A549 (cell line): ENCODE measurements at regions not wholly inside any gene's neighbourhood (a gene's known extent, or its start where the extent isn't known, plus 50 kb on each side); places are given as distances from the start of the nearest gene placed in this dataset.

Experiments
- CEBPB ChIP-seq, 2 experiments: fragments of >200 bp in 1 of 2; sonication (Bioruptor Twin) in 1 of 2; formaldehyde crosslinking in 1 of 2; IDR thresholded peaks; 2 replicates each; pipeline ENCODE4 v1.6.1; 2012 to 2016
- EP300 ChIP-seq, 2 experiments: fragments of >200 bp; sonication (Bioruptor Twin); formaldehyde crosslinking; IDR thresholded peaks; 2 replicates in 1 of 2; 3 replicates in 1 of 2; pipeline ENCODE4 v1.6.1; 2016 to 2017
- FOSB ChIP-seq: fragments of 250-450 bp; sonication (Bioruptor Pico); IDR thresholded peaks from 2 replicates; pipeline ENCODE4 v1.5.0; 2020; ENCODE audit warnings: mild to moderate bottlenecking, moderate library complexity
- KDM1A ChIP-seq: fragments of 200-600 bp; sonication (generic); IDR thresholded peaks from 2 replicates; pipeline ENCODE4 v1.6.1; 2016; ENCODE audit warnings: low read depth, mild to moderate bottlenecking
- POLR2A ChIP-seq: IDR thresholded peaks from 2 replicates; pipeline ENCODE4 v1.6.1; 2012; ENCODE audit warnings: mild to moderate bottlenecking, low read length
- RAD21 ChIP-seq, 2 experiments: fragments of >200 bp in 1 of 2; sonication (Bioruptor Twin) in 1 of 2; formaldehyde crosslinking in 1 of 2; IDR thresholded peaks in 1 of 2; conservative IDR thresholded peaks in 1 of 2; 2 replicates in 1 of 2; 3 replicates in 1 of 2; pipeline ENCODE4 v1.6.1; 2012 to 2018; ENCODE audit warnings: inconsistent platforms in 1 of 2
- RCOR1 ChIP-seq: fragments of 150-350 bp; IDR thresholded peaks from 2 replicates; pipeline ENCODE4 v1.6.1; 2014; ENCODE audit warnings: antibody characterized with exemption, low read length, low read depth
- TF ChIP-seq, protein P1 (sequence below): fragments of >200 bp; sonication (Bioruptor Twin); formaldehyde crosslinking; IDR thresholded peaks from 3 replicates; pipeline ENCODE4 v1.5.1; 2016
- TF ChIP-seq, protein P2 (sequence below): fragments of 200-600 bp; sonication (generic); IDR thresholded peaks from 2 replicates; pipeline ENCODE4 v1.6.1; 2016; ENCODE audit warnings: antibody characterized with exemption, mild to moderate bottlenecking, moderate library complexity
- TF ChIP-seq, protein P3 (sequence below): fragments of 250-450 bp; sonication (Bioruptor Pico); IDR thresholded peaks from 2 replicates; pipeline ENCODE4 v1.5.0; 2021; ENCODE audit warnings: mild to moderate bottlenecking, moderate library complexity, borderline replicate concordance

DNA sequence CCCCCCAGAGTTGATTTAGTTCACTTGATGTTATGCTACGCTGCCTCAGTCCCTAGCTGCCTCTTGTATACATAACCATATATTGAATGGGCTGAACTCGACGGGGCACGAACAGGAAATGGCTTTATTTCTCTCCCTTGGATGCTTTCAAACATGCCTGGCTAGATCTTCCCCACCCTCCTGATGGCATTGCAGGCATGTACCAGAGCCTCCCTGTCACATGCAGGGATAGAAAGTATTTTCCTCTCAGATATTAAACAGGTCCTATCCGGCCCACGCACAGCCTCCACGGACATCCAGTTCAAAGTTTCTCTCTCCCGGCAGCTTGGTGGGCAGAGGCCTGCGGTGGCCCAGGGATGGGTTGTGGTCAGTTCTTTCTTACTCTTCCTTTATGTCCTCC is 422.1 kb downstream of the RPS24 start:
- TF ChIP-seq, protein P1, sequence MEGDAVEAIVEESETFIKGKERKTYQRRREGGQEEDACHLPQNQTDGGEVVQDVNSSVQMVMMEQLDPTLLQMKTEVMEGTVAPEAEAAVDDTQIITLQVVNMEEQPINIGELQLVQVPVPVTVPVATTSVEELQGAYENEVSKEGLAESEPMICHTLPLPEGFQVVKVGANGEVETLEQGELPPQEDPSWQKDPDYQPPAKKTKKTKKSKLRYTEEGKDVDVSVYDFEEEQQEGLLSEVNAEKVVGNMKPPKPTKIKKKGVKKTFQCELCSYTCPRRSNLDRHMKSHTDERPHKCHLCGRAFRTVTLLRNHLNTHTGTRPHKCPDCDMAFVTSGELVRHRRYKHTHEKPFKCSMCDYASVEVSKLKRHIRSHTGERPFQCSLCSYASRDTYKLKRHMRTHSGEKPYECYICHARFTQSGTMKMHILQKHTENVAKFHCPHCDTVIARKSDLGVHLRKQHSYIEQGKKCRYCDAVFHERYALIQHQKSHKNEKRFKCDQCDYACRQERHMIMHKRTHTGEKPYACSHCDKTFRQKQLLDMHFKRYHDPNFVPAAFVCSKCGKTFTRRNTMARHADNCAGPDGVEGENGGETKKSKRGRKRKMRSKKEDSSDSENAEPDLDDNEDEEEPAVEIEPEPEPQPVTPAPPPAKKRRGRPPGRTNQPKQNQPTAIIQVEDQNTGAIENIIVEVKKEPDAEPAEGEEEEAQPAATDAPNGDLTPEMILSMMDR = no peak
- TF ChIP-seq, protein P2, sequence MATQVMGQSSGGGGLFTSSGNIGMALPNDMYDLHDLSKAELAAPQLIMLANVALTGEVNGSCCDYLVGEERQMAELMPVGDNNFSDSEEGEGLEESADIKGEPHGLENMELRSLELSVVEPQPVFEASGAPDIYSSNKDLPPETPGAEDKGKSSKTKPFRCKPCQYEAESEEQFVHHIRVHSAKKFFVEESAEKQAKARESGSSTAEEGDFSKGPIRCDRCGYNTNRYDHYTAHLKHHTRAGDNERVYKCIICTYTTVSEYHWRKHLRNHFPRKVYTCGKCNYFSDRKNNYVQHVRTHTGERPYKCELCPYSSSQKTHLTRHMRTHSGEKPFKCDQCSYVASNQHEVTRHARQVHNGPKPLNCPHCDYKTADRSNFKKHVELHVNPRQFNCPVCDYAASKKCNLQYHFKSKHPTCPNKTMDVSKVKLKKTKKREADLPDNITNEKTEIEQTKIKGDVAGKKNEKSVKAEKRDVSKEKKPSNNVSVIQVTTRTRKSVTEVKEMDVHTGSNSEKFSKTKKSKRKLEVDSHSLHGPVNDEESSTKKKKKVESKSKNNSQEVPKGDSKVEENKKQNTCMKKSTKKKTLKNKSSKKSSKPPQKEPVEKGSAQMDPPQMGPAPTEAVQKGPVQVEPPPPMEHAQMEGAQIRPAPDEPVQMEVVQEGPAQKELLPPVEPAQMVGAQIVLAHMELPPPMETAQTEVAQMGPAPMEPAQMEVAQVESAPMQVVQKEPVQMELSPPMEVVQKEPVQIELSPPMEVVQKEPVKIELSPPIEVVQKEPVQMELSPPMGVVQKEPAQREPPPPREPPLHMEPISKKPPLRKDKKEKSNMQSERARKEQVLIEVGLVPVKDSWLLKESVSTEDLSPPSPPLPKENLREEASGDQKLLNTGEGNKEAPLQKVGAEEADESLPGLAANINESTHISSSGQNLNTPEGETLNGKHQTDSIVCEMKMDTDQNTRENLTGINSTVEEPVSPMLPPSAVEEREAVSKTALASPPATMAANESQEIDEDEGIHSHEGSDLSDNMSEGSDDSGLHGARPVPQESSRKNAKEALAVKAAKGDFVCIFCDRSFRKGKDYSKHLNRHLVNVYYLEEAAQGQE = no peak
- TF ChIP-seq CEBPB (IDR thresholded peaks at IDR 0.05) (no peak), EP300 (IDR thresholded peaks at IDR 0.05) (no peak), FOSB (CRISPR knock-in tag) (no peak), RCOR1 (no peak), RAD21 (conservative IDR thresholded peaks at IDR 0.05 in 1 of 2, IDR thresholded peaks at IDR 0.05 in 1 of 2) (no peak), POLR2A (no peak), KDM1A (no peak)
- TF ChIP-seq, protein P3, sequence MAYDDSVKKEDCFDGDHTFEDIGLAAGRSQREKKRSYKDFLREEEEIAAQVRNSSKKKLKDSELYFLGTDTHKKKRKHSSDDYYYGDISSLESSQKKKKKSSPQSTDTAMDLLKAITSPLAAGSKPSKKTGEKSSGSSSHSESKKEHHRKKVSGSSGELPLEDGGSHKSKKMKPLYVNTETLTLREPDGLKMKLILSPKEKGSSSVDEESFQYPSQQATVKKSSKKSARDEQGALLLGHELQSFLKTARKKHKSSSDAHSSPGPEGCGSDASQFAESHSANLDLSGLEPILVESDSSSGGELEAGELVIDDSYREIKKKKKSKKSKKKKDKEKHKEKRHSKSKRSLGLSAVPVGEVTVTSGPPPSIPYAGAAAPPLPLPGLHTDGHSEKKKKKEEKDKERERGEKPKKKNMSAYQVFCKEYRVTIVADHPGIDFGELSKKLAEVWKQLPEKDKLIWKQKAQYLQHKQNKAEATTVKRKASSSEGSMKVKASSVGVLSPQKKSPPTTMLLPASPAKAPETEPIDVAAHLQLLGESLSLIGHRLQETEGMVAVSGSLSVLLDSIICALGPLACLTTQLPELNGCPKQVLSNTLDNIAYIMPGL (CRISPR knock-in tag) = no peak
